IMR-90 (cell line): ENCODE measurements at regions not wholly inside any gene's neighbourhood (a gene's known extent, or its start where the extent isn't known, plus 50 kb on each side); places are given as distances from the start of the nearest gene placed in this dataset.

Source experiments
- ATAC-seq: fragments of 200-7000 bp; cut with Tn5 transposase; 2 replicates; pipeline ENCODE4 v1.9.1; 2020; ENCODE audit warnings: low read depth, mild to moderate bottlenecking, moderate library complexity
- BruUV-seq: library from RNA; stranded (reverse); fragments of 400-500 nt; replicated peaks from 2 replicates; lab custom pipeline; 2021; lab: Mats Ljungman, UMichigan
- CTCF ChIA-PET: fragments of 300-600 bp; formaldehyde crosslinking; extraction: SDS; loops from one replicate; lab custom pipeline; 2021; ENCODE audit warnings: antibody characterized with exemption; lab: Yijun Ruan, JAX
- POLR2A ChIA-PET: fragments of 300-600 bp; sonication (Branson Sonifier 250); formaldehyde crosslinking; loops from one replicate; lab custom pipeline; 2022; ENCODE audit warnings: antibody characterized with exemption; ENCODE audit not compliant: unreplicated experiment; lab: Charles Lee
- DNase-seq: peaks from one replicate; pipeline ENCODE4 v3.0.0; 2013
- H2AFZ ChIP-seq: replicated peaks from 2 replicates; pipeline ENCODE3; 2013; ENCODE audit warnings: low read length, mild to moderate bottlenecking; ENCODE audit not compliant: poor library complexity
- H2AK5ac ChIP-seq: 2 replicates; pipeline ENCODE4 v1.6.1; 2013; ENCODE audit warnings: low read depth, low read length, inconsistent platforms
- H2AK9ac ChIP-seq: replicated peaks from 2 replicates; pipeline ENCODE3; 2013; ENCODE audit warnings: mild to moderate bottlenecking, low read depth, low read length, moderate library complexity; ENCODE audit not compliant: poor library complexity
- H2BK120ac ChIP-seq: 2 replicates; pipeline ENCODE4 v1.6.1; 2013; ENCODE audit warnings: low read depth, low read length, inconsistent platforms
- H2BK15ac ChIP-seq: 3 replicates; pipeline ENCODE4 v1.6.1; 2013; ENCODE audit warnings: low read depth, low read length, inconsistent platforms
- H2BK20ac ChIP-seq: 2 replicates; pipeline ENCODE4 v1.6.1; 2013; ENCODE audit warnings: low read depth, mild to moderate bottlenecking, inconsistent platforms, low read length, moderate library complexity
- H2BK5ac ChIP-seq: 2 replicates; pipeline ENCODE4 v1.6.1; 2013; ENCODE audit warnings: mild to moderate bottlenecking, low read depth, low read length, inconsistent platforms; ENCODE audit not compliant: poor library complexity, severe bottlenecking
- H3K14ac ChIP-seq: replicated peaks from 2 replicates; pipeline ENCODE4 v1.6.1; 2013; ENCODE audit warnings: low read depth, low read length, inconsistent platforms
- H3K18ac ChIP-seq: 2 replicates; pipeline ENCODE4 v1.6.1; 2013; ENCODE audit warnings: low read depth, low read length, control low read depth
- H3K23ac ChIP-seq: 2 replicates; pipeline ENCODE4 v1.6.1; 2013; ENCODE audit warnings: low read depth, low read length, inconsistent platforms
- H3K27ac ChIP-seq: 2 replicates; pipeline ENCODE4 v1.5.1; 2013; ENCODE audit warnings: mild to moderate bottlenecking, control low read depth, low read length; ENCODE audit not compliant: insufficient read depth
- H3K27me3 ChIP-seq: 2 replicates; pipeline ENCODE4 v1.6.1; 2013; ENCODE audit warnings: low read length; ENCODE audit not compliant: control insufficient read depth, insufficient read depth
- H3K36me3 ChIP-seq: 2 replicates; pipeline ENCODE4 v1.6.1; 2013; ENCODE audit warnings: low read length, mixed read lengths; ENCODE audit not compliant: control insufficient read depth, insufficient read depth
- H3K4ac ChIP-seq: 2 replicates; pipeline ENCODE4 v1.6.1; 2013; ENCODE audit warnings: low read depth, low read length, inconsistent platforms
- H3K4me1 ChIP-seq: 2 replicates; pipeline ENCODE4 v1.6.1; 2013; ENCODE audit warnings: low read length, mixed read lengths; ENCODE audit not compliant: control insufficient read depth, insufficient read depth
- H3K4me2 ChIP-seq: 2 replicates; pipeline ENCODE4 v1.6.1; 2013; ENCODE audit warnings: low read depth, mild to moderate bottlenecking, control low read depth, low read length, moderate library complexity
- H3K4me3 ChIP-seq: 2 replicates; pipeline ENCODE4 v1.5.1; 2013; ENCODE audit warnings: low read depth, mild to moderate bottlenecking, control low read depth, low read length, moderate library complexity; ENCODE audit not compliant: insufficient read depth
- H3K56ac ChIP-seq: 2 replicates; pipeline ENCODE4 v1.6.1; 2013; ENCODE audit warnings: low read length, inconsistent platforms; ENCODE audit not compliant: insufficient read depth; ENCODE audit errors: extremely low read depth
- H3K79me1 ChIP-seq, 2 experiments: 2 replicates each; pipeline ENCODE4 v1.6.1; 2013; ENCODE audit warnings: low read length in 2 of 2, inconsistent platforms in 1 of 2, low read depth in 1 of 2
- H3K9ac ChIP-seq: 2 replicates; pipeline ENCODE4 v1.6.1; 2013; ENCODE audit warnings: low read depth, low read length, control low read depth
- H3K9me1 ChIP-seq: 2 replicates; pipeline ENCODE4 v1.6.1; 2013; ENCODE audit warnings: low read length, inconsistent platforms; ENCODE audit not compliant: insufficient read depth
- H3K9me3 ChIP-seq: 2 replicates; pipeline ENCODE4 v1.6.1; 2013; ENCODE audit warnings: low read length; ENCODE audit not compliant: control insufficient read depth, insufficient read depth
- H4K20me1 ChIP-seq: 2 replicates; pipeline ENCODE4 v1.6.1; 2013; ENCODE audit warnings: low read length, inconsistent platforms; ENCODE audit not compliant: insufficient read depth
- H4K5ac ChIP-seq: 2 replicates; pipeline ENCODE4 v1.6.1; 2013; ENCODE audit warnings: mild to moderate bottlenecking, low read depth, low read length, control low read depth
- H4K8ac ChIP-seq, 2 experiments: 2 replicates each; pipeline ENCODE4 v1.6.1; 2013; ENCODE audit warnings: low read depth in 2 of 2, low read length in 2 of 2, control low read depth in 1 of 2, inconsistent platforms in 1 of 2
- H4K91ac ChIP-seq: 2 replicates; pipeline ENCODE4 v1.6.1; 2013; ENCODE audit warnings: low read depth, low read length, inconsistent platforms; ENCODE audit not compliant: insufficient read depth
- BHLHE40 ChIP-seq: fragments of 150-350 bp; IDR thresholded peaks from 2 replicates; pipeline ENCODE4 v1.6.1; 2016; ENCODE audit warnings: mild to moderate bottlenecking, low read depth, low read length
- CEBPB ChIP-seq: IDR thresholded peaks from 2 replicates; pipeline ENCODE4 v1.6.1; 2012; ENCODE audit warnings: low read depth, low read length, improper control_type of control experiment
- ELK1 ChIP-seq: fragments of 150-350 bp; IDR thresholded peaks from 2 replicates; pipeline ENCODE4 v1.6.1; 2016; ENCODE audit warnings: low read depth, mild to moderate bottlenecking, low read length, moderate library complexity, borderline replicate concordance
- FOS ChIP-seq: fragments of 150-350 bp; IDR thresholded peaks from 2 replicates; pipeline ENCODE4 v1.6.1; 2016; ENCODE audit warnings: low read depth, low read length
- MAZ ChIP-seq: IDR thresholded peaks from 2 replicates; pipeline ENCODE4 v1.6.1; 2012; ENCODE audit warnings: low read depth, mild to moderate bottlenecking, low read length, improper control_type of control experiment, moderate library complexity, borderline replicate concordance
- MXI1 ChIP-seq: IDR thresholded peaks from 2 replicates; pipeline ENCODE4 v1.6.1; 2012; ENCODE audit warnings: low read depth, mild to moderate bottlenecking, low read length, moderate library complexity, borderline replicate concordance
- NFE2L2 ChIP-seq: fragments of 150-350 bp; IDR thresholded peaks from 2 replicates; pipeline ENCODE4 v1.6.1; 2016; ENCODE audit warnings: low read depth, mild to moderate bottlenecking, low read length
- POLR2A ChIP-seq: IDR thresholded peaks from 2 replicates; pipeline ENCODE4 v1.6.1; 2012; ENCODE audit warnings: mild to moderate bottlenecking, low read depth, low read length
- RAD21 ChIP-seq: IDR thresholded peaks from 2 replicates; pipeline ENCODE4 v1.6.1; 2012; ENCODE audit warnings: low read length, improper control_type of control experiment
- RCOR1 ChIP-seq: IDR thresholded peaks from 2 replicates; pipeline ENCODE4 v1.6.1; 2012; ENCODE audit warnings: mild to moderate bottlenecking, low read length, improper control_type of control experiment; ENCODE audit not compliant: insufficient replicate concordance
- SMC3 ChIP-seq: fragments of 150-350 bp; IDR thresholded peaks from 2 replicates; pipeline ENCODE4 v1.6.1; 2016; ENCODE audit warnings: low read depth, mild to moderate bottlenecking, antibody characterized with exemption, low read length, moderate library complexity
- WGBS, 2 experiments: methylation state at CpG; one replicate each; pipeline versions ENCODE4 v1.1.5 to v1.1.7; 2013; ENCODE audit warnings: missing lambda C conversion rate in 2 of 2; ENCODE audit not compliant: insufficient read length in 1 of 2; ENCODE audit errors: extremely low coverage in 2 of 2; 5-methylcytosine and 5-hydroxymethylcytosine counted together
- dilution Hi-C: fragments of 300-500 bp; cut with HindIII; formaldehyde crosslinking; loops from one replicate; pipeline ENCODE4 v1.14.3; 2018; ENCODE audit warnings: low sequenced_read_pairs; ENCODE audit not compliant: unreplicated experiment
- in situ Hi-C: fragments of 300-500 bp; cut with MboI; formaldehyde crosslinking; loops from 3 replicates; pipeline ENCODE4 v1.14.3; 2019; ENCODE audit warnings: low sequenced_read_pairs, inconsistent platforms, mixed read lengths
- intact Hi-C: fragments of 100-400 bp; cut with micrococcal nuclease; formaldehyde crosslinking; loops from 2 replicates; pipeline ENCODE4 v1.10.0; 2022
- TF ChIP-seq, protein P1 (sequence below): fragments of 150-350 bp; IDR thresholded peaks from 2 replicates; pipeline ENCODE4 v1.6.1; 2017; ENCODE audit warnings: mild to moderate bottlenecking, antibody characterized with exemption, low read length, low read depth
- TF ChIP-seq, protein P2 (sequence below): conservative IDR thresholded peaks from 2 replicates; pipeline ENCODE4 v1.5.1; 2012; ENCODE audit warnings: mild to moderate bottlenecking, low read depth, low read length, improper control_type of control experiment

- Histone ChIP-seq H2AFZ (no peak overlapping the region), H3K36me3 (no peaks in the 10 kb centered on the region), H4K5ac (no peak overlapping the region), H3K14ac (no peak overlapping the region), H3K9ac (no peak overlapping the region), H2BK5ac (no peak overlapping the region), H4K91ac (no peak overlapping the region), H3K18ac (no peak overlapping the region), H3K27me3 (no peaks in the 10 kb centered on the region), H2BK20ac (no peak overlapping the region), H3K9me1 (no peaks in the 10 kb centered on the region; the same call in 1 of the 2 replicates), H2BK120ac (no peak overlapping the region), H3K23ac (no peak overlapping the region), H3K79me1 (no peaks in the 10 kb centered on the region), H2BK15ac (no peak overlapping the region), H2AK5ac (no peak overlapping the region), H2AK9ac (no peak overlapping the region), H3K9me3 (no peaks in the 10 kb centered on the region), H3K4me3 (no peak overlapping the region), H3K4ac (no peak overlapping the region), H3K56ac (no peak overlapping the region), H3K4me2 (no peak overlapping the region), H4K20me1 (no peaks in the 10 kb centered on the region), H3K27ac (no peak overlapping the region), H3K4me1 (no peaks in the 10 kb centered on the region), H4K8ac (no peak overlapping the region)
- WGBS, 2 experiments = 100% methylated on average over 1 of the region's 2 CpGs; no CpG with 5 or more reads in 1 of the 2 experiments
- in situ Hi-C loops = no loop called here
- CTCF ChIA-PET = no interaction called here
- TF ChIP-seq POLR2A = no peak
- no peak for TF ChIP-seq SMC3
- no peak for TF ChIP-seq CEBPB
- no peak for TF ChIP-seq RCOR1
- no peak for TF ChIP-seq NFE2L2
- TF ChIP-seq, protein P1, sequence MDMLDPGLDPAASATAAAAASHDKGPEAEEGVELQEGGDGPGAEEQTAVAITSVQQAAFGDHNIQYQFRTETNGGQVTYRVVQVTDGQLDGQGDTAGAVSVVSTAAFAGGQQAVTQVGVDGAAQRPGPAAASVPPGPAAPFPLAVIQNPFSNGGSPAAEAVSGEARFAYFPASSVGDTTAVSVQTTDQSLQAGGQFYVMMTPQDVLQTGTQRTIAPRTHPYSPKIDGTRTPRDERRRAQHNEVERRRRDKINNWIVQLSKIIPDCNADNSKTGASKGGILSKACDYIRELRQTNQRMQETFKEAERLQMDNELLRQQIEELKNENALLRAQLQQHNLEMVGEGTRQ = no peak
- TF ChIP-seq, protein P2, sequence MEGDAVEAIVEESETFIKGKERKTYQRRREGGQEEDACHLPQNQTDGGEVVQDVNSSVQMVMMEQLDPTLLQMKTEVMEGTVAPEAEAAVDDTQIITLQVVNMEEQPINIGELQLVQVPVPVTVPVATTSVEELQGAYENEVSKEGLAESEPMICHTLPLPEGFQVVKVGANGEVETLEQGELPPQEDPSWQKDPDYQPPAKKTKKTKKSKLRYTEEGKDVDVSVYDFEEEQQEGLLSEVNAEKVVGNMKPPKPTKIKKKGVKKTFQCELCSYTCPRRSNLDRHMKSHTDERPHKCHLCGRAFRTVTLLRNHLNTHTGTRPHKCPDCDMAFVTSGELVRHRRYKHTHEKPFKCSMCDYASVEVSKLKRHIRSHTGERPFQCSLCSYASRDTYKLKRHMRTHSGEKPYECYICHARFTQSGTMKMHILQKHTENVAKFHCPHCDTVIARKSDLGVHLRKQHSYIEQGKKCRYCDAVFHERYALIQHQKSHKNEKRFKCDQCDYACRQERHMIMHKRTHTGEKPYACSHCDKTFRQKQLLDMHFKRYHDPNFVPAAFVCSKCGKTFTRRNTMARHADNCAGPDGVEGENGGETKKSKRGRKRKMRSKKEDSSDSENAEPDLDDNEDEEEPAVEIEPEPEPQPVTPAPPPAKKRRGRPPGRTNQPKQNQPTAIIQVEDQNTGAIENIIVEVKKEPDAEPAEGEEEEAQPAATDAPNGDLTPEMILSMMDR = no peak
- TF ChIP-seq ELK1 = no peak
- no peak for TF ChIP-seq BHLHE40
- no peak for TF ChIP-seq MXI1
- TF ChIP-seq MAZ = no peak
- TF ChIP-seq RAD21 = no peak
- TF ChIP-seq FOS = no peak
- POLR2A ChIA-PET = no interaction called here
- ATAC-seq (no peak), DNase-seq (no peak)
- no TSS peak for BruUV-seq
- dilution Hi-C loops = no loop called here
- intact Hi-C loops = no loop called here
Measured at GRCh38 chr2:175450029-175450760, 268.7 kb upstream of the ATP5MC3 start.
